22Rv1 (cell line): ENCODE measurements at regions not wholly inside any gene's neighbourhood (a gene's known extent, or its start where the extent isn't known, plus 50 kb on each side); places are given as distances from the start of the nearest gene placed in this dataset.

Source experiments
- H3K27ac ChIP-seq: fragments of 450-650 bp; 2 replicates; pipeline ENCODE4 v1.5.1; 2017
- CTCF ChIP-seq: fragments of 450-650 bp; IDR thresholded peaks from 2 replicates; pipeline ENCODE4 v1.5.1; 2017; ENCODE audit warnings: mild to moderate bottlenecking
- ZFX ChIP-seq: fragments of 450-650 bp; IDR thresholded peaks from 2 replicates; pipeline ENCODE4 v1.6.1; 2017; ENCODE audit warnings: antibody characterized with exemption, borderline replicate concordance

DNA sequence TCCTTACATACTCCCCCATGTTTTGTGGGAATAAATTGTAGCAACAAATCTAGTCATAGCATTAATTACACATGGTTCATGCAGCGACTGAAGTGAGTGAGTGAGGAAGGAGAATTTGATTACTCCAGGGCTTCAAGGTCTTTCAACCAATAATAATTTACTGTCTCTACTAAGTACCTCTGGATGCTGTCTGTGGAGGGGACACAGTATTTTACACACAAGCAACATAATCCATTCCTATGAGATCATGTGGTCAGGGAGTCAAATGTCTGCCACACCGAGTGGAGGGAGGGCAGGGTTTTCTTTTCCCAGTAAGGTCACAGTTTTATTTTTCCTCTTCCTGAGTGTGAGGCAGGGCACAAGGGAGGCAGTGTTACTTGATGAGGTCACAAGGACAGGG is 334.7 kb upstream of the CELF4 start:
- TF ChIP-seq ZFX (no peak), CTCF (no peak)
- H3K27ac ChIP-seq: no peak overlapping the region

- no peak overlapping the region for H3K27ac ChIP-seq
- TF ChIP-seq ZFX (no peak), CTCF (no peak)
Observed at GRCh38 chr18:37889963-37890362, 324.4 kb upstream of the CELF4 start.

- TF ChIP-seq CTCF (no peak), ZFX (no peak)
- no peak overlapping the region for H3K27ac ChIP-seq
Observed at GRCh38 chr18:37874721-37875120, 309.1 kb upstream of the CELF4 start.

DNA sequence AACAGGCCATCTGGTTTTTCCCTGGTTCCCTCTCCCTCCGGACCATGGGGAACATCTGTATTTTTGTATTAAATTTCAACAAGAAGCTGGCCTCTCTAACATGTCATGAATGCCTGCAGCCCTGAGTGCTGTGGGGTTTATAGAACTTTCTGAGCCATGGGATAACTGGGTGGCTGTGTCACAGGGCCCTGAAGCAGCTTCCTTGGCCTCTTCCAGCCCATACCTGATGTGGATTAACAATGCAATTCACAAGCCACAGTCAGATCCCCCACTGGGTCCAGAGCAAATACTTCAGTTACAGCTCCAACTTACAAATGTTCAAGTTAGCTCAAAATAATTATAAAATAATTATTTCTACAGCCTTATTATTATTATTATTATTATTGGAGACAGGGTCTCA is 307.8 kb upstream of the CELF4 start:
- H3K27ac ChIP-seq: no peak overlapping the region
- TF ChIP-seq CTCF (no peak), ZFX (no peak)

- TF ChIP-seq CTCF (no peak), ZFX (no peak)
Observed at GRCh38 chr18:37872562-37872961, 307.0 kb upstream of the CELF4 start.

GRCh38 chr18:37871561-37871960 is 306.0 kb upstream of the CELF4 start:
- TF ChIP-seq ZFX (no peak), CTCF (no peak)
- H3K27ac ChIP-seq: no peak overlapping the region

More at GRCh38 chr18:37872562-37872961, 307.0 kb upstream of the CELF4 start:
- no peak overlapping the region for H3K27ac ChIP-seq

GRCh38 chr18:37869051-37869450 is 303.5 kb upstream of the CELF4 start:
- H3K27ac ChIP-seq: no peak overlapping the region
- TF ChIP-seq CTCF (no peak), ZFX (no peak)
